Prostate gland (tissue), 2 donors: ENCODE measurements at regions not wholly inside any gene's neighbourhood (a gene's known extent, or its start where the extent isn't known, plus 50 kb on each side); places are given as distances from the start of the nearest gene placed in this dataset.

ENCODE experiments used
- DNase-seq: peaks from one replicate; pipeline ENCODE4 v3.0.0-alpha.2; 2019; ENCODE audit warnings: low spot score
- H3K27ac ChIP-seq, 2 donors: fragments of 200-600 bp; sonication (generic); 2 replicates each; pipeline ENCODE4 v1.5.1; 2017 to 2019
- H3K27me3 ChIP-seq: fragments of 200-600 bp; sonication (generic); replicated peaks from 2 replicates; pipeline ENCODE4 v1.5.1; 2019; ENCODE audit not compliant: insufficient read depth
- H3K36me3 ChIP-seq, 2 donors: fragments of 200-600 bp; sonication (generic); 1 replicate in 1 of 2; 2 replicates in 1 of 2; pipeline versions ENCODE4 v1.5.1 to v1.8.1; 2017 to 2019
- H3K4me1 ChIP-seq: fragments of 200-600 bp; sonication (generic); replicated peaks from 2 replicates; pipeline ENCODE4 v1.5.1; 2019
- H3K4me3 ChIP-seq, 2 donors: fragments of 200-600 bp; sonication (generic); 2 replicates each; pipeline ENCODE4 v1.5.1; 2017 to 2019
- H3K9me3 ChIP-seq: fragments of 200-600 bp; sonication (generic); 2 replicates; pipeline ENCODE4 v1.5.1; 2017
- POLR2A ChIP-seq: fragments of 450-650 bp; IDR thresholded peaks from one replicate; pipeline ENCODE4 v1.6.1; 2016; ENCODE audit warnings: antibody characterized with exemption, mild to moderate bottlenecking
- POLR2AphosphoS5 ChIP-seq: sonication (generic); formaldehyde crosslinking; IDR thresholded peaks from one replicate; pipeline ENCODE4 v1.6.1; 2017; ENCODE audit warnings: antibody characterized with exemption
- WGBS: methylation state at CpG from one replicate; pipeline ENCODE4 v1.1.5; 2018; 5-methylcytosine and 5-hydroxymethylcytosine counted together
- intact Hi-C: fragments of 100-400 bp; cut with DNase I; formaldehyde crosslinking; loops from one replicate; pipeline ENCODE4 v1.14.2; 2022
- TF ChIP-seq, protein P1 (sequence below), 4 experiments: fragments of 200-600 bp in 2 of 4; fragments of 450-650 bp in 2 of 4; sonication (generic) in 2 of 4; IDR thresholded peaks; 1 replicate in 3 of 4; 2 replicates in 1 of 4; pipeline ENCODE4 v1.5.1; 2016 to 2019; ENCODE audit warnings: antibody characterized with exemption in 4 of 4, mild to moderate bottlenecking in 2 of 4, moderate library complexity in 2 of 4

GRCh38 chr6:115358616-115359015 lies 702.1 kb downstream of the FRK start:
- TF ChIP-seq, protein P1, sequence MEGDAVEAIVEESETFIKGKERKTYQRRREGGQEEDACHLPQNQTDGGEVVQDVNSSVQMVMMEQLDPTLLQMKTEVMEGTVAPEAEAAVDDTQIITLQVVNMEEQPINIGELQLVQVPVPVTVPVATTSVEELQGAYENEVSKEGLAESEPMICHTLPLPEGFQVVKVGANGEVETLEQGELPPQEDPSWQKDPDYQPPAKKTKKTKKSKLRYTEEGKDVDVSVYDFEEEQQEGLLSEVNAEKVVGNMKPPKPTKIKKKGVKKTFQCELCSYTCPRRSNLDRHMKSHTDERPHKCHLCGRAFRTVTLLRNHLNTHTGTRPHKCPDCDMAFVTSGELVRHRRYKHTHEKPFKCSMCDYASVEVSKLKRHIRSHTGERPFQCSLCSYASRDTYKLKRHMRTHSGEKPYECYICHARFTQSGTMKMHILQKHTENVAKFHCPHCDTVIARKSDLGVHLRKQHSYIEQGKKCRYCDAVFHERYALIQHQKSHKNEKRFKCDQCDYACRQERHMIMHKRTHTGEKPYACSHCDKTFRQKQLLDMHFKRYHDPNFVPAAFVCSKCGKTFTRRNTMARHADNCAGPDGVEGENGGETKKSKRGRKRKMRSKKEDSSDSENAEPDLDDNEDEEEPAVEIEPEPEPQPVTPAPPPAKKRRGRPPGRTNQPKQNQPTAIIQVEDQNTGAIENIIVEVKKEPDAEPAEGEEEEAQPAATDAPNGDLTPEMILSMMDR (IDR thresholded peaks at IDR 0.05) = no peak
- TF ChIP-seq POLR2A (no peak), POLR2AphosphoS5 (no peak)
- Histone ChIP-seq H3K4me1 (no peaks in the 10 kb centered on the region), H3K27ac (no peak overlapping the region), H3K36me3 (no peaks in the 10 kb centered on the region), H3K9me3 (no peaks in the 10 kb centered on the region), H3K4me3 (no peak overlapping the region), H3K27me3 (no peaks in the 10 kb centered on the region)
- DNase-seq = no peak
- intact Hi-C loops = no loop called here

DNA sequence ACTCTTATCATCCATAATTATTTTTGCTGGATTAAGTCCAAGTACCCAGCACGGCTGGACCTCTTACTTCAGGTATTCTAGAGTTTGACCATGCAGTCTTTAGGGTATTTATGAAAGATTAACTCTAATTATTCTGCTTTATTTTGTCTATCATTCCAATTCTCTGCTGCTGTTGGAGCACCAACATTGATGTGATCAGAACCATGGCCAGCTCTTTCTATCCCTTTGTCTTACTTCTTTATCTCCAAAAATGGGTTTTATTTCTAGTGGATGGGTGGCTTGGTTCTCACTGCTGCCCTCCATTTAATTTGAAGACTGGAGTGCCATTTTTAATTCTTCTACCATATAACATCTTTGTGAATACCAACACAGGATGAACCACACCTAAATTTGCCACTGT lies 704.3 kb downstream of the FRK start:
- Histone ChIP-seq H3K36me3 (no peaks in the 10 kb centered on the region), H3K27me3 (no peaks in the 10 kb centered on the region), H3K27ac (no peak overlapping the region), H3K4me3 (no peak overlapping the region), H3K9me3 (no peaks in the 10 kb centered on the region), H3K4me1 (no peaks in the 10 kb centered on the region)
- 88% methylated on average over 1 of the region's 1 CpG for WGBS
- TF ChIP-seq POLR2AphosphoS5 (no peak), POLR2A (no peak)
- TF ChIP-seq, protein P1 (IDR thresholded peaks at IDR 0.05) = no peak
- DNase-seq = no peak
- intact Hi-C loops = no loop called here

- intact Hi-C loops = no loop called here
- no peaks in the 10 kb centered on the region for H3K27me3 ChIP-seq
- H3K27ac ChIP-seq = no peak overlapping the region
- H3K4me1 ChIP-seq = no peaks in the 10 kb centered on the region
- H3K9me3 ChIP-seq = no peaks in the 10 kb centered on the region
- TF ChIP-seq POLR2AphosphoS5 (no peak), POLR2A (no peak)
- TF ChIP-seq, protein P1 (IDR thresholded peaks at IDR 0.05) = no peak
- WGBS = 58% methylated on average over 1 of the region's 1 CpG
- H3K36me3 ChIP-seq = no peaks in the 10 kb centered on the region
- H3K4me3 ChIP-seq = no peak overlapping the region
- no peak for DNase-seq
Measured at GRCh38 chr6:115323001-115323400, 737.7 kb downstream of the FRK start.

DNA sequence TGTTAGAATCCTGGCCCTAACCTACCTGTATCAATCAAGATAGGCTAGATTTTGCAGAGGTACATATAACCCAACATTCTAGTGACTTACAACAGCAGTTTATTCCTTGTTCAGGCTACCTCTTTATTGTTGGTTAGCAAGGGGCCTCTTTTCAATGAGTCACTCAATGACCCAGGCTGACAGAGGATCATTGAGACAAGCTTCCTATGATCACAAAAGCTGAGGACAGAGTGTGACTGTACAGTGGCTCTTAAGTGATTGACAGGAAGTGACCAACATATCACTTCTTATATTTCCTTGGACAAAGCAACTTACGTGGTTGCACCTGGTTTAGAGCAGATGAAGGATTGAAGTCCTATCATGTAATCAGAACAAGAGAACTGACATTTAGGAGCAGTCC lies 740.9 kb downstream of the FRK start:
- 65% methylated on average over 1 of the region's 1 CpG for WGBS
- Histone ChIP-seq H3K4me1 (no peaks in the 10 kb centered on the region), H3K9me3 (no peaks in the 10 kb centered on the region), H3K27me3 (no peaks in the 10 kb centered on the region), H3K36me3 (no peaks in the 10 kb centered on the region), H3K27ac (no peak overlapping the region), H3K4me3 (no peak overlapping the region)
- no peak for DNase-seq
- intact Hi-C loops = no loop called here
- TF ChIP-seq POLR2A (no peak), POLR2AphosphoS5 (no peak)
- TF ChIP-seq, protein P1 (IDR thresholded peaks at IDR 0.05) = no peak

GRCh38 chr6:115310156-115310555 lies 750.5 kb downstream of the FRK start:
- intact Hi-C loops = no loop called here
- H3K4me1 ChIP-seq = no peaks in the 10 kb centered on the region
- DNase-seq = no peak
- no peaks in the 10 kb centered on the region for H3K9me3 ChIP-seq
- no peaks in the 10 kb centered on the region for H3K36me3 ChIP-seq
- no peak overlapping the region for H3K27ac ChIP-seq
- H3K27me3 ChIP-seq = no peaks in the 10 kb centered on the region
- H3K4me3 ChIP-seq = no peak overlapping the region
- WGBS = 93% methylated on average over 6 of the region's 6 CpGs
- TF ChIP-seq, protein P1 (IDR thresholded peaks at IDR 0.05) = no peak
- TF ChIP-seq POLR2A (no peak), POLR2AphosphoS5 (no peak)
